Retina (tissue), 1 donor: ENCODE measurements at regions not wholly inside any gene's neighbourhood (a gene's known extent, or its start where the extent isn't known, plus 50 kb on each side); places are given as distances from the start of the nearest gene placed in this dataset.

Experiments used
- DNase-seq: peaks from one replicate; pipeline ENCODE4 v3.0.0-alpha.2; 2016

DNA sequence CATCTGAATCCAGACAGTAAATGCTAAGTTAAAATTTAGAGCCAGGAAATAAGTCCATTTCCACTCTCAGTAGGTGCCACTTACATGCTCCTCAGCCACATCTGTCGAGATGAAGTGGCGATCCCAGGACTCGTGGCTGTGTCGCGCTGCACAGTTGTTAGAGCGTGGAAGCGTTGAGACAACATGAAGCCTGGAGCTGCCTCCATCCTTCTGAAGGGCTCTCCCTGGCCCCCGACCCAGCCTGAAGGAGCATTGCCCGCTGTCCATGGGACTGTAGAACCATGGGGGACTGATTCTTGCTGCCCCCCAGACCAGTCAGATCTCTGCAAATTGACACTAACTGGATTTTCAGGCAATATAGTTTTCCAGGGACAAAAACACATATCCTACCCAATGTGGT is 58.9 kb downstream of the IRX1 start:
- DNase-seq = no peak

DNA sequence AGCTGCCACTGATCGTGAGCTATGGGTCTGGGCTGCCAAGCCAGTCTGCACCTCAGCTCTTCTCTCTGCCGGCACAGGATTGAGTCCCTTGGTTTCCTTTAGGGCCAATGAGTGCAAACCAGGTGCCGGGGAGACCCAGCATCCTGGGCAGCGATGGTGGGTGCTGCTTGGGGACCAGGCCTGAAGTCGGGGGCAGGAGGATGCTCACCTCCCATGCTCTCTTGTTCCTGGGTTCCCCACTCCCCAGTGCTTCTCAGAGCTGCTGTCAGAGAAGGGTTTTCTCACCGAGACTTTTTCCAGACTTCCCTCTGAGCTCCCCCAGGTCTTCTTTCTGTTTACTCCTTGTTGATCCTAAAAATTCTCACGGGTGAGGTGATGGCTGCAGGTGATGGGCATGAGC is 61.2 kb downstream of the IRX1 start:
- no peak for DNase-seq

DNA sequence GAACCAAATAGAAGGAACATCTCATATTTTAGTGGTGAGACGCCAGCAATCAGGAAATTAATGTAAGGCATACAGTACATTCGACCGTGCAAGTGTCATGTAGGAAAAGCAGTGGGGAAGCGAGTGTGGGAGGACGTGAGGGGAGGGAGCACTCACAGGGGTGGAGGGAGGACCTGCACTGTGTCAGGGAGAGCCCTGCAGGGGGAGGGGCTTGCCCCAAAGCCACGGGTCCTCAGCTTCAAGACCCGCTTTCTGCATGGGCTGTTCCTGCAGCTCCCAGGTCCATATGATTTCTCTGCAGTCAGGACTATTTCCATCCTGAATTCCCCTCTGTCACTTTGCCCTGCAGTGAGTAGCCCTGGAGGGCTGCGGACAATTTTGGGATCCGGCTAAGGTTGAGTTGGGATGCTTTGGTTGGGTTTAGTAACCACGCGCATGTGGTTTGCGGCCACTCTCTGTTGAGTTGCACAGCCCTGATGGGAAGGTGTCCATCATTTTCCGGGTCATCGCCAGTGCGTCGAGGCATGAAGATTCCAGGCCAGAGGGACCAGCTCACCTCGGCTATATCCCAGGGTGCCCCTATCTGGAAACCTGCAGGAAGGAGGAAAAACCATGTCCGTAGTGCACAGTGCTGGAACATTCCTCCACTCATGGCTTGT is 61.9 kb downstream of the IRX1 start:
- DNase-seq = no peak

DNA sequence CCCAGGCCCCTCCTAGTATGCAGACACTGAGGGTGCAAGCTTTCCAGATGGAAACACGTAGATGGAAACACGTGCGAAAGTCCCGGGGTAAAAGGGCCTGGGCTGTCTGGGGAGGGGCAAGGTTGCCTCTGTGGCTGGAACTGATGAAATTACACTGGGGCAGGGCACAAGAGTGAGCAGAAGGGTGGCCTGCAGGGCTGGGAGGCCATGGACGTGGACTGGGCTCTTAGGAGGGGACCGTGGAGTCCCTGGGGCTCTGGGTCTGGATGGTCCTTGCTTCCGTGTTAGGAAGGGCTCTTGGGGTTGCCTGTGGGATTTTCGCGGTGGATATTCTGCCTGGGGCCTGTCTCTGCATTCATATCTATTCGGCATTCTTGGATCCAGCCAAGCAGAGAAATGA is 63.3 kb downstream of the IRX1 start:
- DNase-seq = no peak

DNA sequence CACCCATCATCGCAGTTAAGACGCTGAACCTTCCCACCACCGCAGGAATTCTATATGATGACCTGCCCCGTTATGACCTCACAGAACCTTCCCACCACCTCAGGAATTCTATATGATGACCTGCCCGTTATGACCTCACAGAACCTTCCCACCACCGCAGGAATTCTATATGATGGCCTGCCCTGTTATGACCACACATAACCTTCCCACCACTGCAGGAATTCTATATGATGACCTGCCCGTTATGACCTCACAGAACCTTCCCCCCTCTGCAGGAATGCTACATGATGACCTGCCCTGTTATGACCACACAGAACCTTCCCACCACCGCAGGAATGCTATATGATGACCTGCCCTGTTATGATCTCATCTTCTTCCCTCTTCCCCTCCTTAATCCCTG is 64.3 kb downstream of the IRX1 start:
- no peak for DNase-seq

DNA sequence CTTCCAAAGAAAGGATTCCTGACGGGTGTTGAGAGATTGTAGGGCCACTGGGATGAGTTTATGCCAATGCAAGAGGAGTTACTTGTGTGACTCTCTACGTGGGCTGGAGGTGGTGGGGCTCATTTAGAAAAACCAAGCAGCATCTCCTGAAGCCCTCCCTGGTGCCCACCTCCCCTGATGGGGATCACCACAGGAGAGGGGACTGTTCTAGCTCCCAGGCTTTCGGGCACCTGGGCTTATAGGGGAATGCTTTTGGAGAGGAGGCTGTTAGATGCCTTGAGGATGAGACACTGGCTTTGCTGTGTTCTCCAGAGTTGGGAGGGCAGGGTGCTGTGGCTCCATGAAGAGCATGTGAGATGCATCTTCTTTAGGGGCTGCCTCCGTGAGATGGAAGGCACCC is 65.0 kb downstream of the IRX1 start:
- no peak for DNase-seq

DNA sequence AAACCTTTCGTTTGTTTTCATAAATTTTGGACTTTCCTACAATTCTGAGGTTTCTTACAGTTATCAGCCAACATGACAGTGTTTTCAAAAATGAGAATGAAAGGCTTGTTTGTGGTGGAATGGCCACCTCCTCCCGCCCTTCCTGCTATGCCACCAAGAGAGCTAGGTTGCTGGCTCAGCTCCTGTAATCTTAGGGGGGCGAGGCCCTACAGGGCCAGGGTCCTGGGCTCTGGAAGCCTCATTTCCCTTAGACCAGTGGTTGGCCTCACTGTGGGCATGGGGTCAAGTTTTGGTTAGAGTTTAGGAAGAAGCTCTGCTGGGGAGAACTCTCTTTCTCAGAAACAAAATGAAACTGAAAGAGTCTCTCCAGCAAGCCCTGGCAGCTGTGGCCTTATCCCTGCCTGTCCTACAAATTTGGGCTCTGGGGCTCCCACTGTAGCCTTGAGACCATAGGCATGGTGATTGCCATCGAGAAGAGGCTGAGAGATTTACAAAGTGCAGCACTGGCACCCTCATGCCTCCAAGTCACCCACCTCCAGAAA is 66.2 kb downstream of the IRX1 start:
- DNase-seq = no peak

DNA sequence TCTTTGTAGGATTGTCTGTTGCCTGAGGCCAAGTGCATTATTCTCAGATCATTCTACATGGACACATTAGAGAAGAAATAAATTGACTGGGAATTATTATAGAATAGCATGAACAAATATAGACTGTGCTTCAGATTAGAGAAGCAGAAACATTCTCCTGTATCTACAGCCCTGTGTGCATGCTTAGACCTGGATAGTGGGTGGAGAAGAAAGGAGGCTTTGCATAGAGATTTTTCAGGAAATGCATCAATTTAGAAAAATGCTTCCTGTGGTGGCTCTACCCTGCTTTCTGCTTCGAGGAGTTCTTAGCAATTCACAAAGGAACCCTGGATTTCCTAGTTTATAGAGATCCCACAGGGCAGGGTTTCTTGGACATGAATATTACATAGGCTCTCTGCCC is 66.7 kb downstream of the IRX1 start:
- no peak for DNase-seq

DNA sequence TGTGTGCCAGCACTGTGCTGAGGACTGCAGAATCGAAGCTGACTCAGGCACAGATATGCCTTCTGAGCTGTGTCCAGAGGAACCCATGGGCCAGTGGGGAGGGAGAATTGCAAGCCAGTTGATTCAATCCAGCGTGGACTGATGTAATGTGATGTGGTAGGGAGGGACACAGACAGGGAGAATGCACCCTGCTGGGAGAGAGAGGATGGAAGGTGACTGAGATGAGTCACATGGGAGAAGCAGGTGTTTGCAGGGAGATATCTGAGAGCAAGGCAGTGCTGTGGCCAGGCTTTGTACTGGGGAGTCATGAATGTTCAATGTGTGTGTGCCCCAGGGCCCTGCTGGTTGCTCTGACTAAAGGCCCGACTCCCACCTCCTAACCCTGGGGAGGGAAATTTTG is 75.7 kb downstream of the IRX1 start:
- no peak for DNase-seq

DNA sequence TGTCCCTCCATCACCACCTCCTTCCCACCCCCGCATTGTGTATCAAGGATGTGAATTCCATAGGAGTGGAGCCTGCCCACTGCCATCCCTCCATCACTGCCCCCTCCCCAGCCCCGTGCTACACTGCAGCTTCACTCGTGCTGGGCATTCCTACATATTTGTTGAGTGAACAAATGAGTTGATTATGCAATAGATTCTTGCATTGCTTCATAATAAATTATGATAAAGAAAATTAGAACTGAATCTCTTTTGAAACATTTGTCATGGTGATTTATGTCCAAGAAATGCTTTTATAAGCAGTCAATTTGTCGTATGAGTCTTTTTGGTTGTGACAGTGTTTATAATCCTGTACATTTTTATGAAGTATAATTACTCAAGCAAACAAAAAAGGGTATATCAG is 83.2 kb downstream of the IRX1 start:
- DNase-seq = no peak

DNA sequence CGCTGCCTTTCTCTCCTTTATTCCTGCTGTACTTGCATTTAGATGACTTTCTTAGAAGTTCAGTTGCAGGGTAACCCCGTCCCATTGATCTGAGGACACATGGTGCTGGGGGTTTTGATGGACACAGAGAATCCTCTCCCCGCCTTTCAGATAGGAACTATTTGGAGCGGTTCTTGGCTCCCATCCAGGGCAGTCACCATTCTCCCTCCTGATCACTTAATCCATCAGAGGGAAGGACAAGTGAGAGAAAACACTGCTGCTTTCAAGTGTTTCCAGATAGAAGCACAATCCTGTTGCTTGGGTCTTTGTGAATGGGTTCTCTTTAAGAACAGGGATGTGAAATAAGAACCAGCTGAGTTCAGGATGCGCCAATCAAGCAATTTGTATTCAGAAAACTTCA is 85.2 kb downstream of the IRX1 start:
- DNase-seq = no peak

DNA sequence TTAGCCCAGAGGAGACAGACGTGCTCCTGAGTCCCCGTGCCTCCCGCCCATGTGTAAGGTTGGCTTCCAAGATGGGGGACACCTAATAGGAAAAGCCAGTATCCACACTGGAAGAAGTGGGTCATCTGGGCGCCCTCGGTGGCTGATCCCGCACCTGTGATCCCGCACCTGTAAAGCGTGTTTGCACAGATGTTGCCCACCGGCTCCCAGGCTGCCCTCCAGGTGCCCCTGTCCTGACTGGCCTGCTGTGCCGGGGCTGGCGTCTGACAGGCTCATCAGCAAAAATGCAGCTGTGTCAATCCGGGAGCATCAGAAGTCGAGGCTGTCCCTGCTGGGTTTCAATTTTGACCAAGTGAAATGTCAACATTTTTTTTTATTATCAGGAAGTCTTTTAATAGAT is 88.5 kb downstream of the IRX1 start:
- DNase-seq = no peak

DNA sequence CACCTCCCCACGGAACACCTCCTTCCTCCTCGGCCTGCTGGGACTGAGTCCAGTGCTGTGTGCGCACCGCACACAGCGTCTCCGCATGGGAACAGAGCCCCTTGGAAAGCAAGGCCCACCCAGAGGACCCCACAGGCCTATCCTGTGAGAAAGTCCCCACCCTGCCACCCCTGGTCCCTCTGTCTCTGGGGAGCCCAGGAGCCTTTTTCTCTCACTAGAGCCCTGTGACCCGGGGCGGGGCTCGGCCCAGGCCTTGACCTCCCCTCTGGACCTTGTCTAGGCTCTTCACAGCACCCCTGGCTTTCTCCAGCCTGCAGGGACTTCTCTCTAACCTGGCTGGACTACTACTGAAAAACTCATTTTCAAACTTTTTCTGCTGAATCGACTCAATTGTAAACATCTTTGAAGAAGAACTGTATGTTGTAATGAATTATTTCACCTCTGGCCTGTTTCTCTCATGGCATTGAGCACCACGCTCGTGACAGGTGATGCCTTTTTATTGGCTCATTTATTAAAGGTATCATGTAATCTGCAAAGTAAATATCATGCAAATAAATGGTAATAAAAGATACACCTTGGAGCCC is 89.2 kb downstream of the IRX1 start:
- no peak for DNase-seq

DNA sequence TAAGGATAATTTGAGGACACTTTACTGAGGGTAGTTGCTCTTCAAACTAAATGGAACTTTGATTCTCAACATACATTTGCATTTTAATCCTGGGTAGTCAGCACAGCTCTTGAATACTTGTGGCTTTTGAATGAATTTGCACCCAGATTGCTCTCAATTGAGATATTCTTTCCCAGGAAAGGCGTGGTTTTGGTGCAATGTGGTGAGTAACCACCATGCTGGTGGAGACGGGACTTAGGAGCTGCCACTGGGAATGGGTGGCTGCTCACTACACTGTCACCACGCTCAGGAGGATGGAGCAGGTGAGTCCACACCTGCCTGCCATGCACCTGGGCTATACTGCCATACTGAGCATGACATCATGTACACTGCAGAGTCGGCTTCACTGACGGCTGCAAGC is 99.2 kb downstream of the IRX1 start:
- DNase-seq = no peak

DNA sequence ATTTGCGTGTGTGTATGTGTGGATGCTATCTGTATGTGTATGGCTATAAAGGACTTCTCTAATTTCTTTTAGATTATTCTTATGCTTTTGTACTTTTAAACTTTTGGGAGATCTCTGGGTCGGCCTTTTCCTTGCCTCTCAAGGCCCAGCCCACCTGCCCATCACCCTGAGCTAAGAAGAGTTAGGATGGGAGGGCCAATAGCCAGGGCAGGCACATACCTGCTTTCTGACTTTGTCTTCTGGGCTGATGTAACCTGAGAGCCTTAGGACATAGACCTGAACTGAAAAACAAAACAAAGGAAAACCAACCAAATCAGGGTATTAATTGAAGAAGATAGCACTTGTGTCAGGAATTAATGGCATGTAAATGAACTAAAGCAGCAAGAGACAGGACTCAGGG is 100.2 kb downstream of the IRX1 start:
- no peak for DNase-seq

DNA sequence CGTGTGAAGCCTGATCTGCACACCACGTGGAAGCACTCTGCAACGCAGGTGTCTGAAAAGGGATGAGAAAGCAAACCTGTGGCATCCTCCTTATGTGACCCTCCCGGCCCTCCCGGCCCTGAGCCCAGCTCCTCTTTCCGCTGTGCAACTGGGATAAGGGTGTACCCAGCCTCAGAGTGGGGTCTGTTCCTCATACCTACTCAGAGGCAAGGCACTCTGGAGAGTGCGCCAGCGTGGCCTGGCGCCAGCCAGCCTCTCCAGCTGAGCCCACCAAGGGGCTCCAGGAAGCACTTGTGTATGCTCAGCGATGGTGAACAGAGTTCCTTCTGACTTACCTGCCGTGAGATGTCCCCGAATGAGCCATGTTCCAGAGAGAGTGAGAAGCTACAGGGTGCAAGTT is 102.8 kb downstream of the IRX1 start:
- no peak for DNase-seq

DNA sequence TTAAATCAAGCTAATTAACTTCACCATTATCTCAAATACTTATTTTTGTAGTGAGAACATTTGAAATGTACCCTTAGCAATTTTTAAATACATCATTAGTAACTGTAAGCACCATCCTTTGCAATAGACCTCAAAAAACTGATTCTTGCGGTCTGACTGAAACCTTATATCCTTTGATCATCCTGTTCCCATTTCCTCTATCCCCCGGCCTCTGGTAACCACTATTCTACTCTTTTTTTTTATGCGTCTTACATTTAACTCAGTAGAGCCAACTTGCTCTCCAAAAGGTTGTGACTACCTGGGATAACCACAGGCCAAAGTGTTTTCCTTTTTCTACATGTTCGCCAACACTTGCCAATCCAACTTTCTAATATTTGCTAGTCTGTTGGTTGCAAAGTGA is 106.1 kb downstream of the IRX1 start:
- no peak for DNase-seq

DNA sequence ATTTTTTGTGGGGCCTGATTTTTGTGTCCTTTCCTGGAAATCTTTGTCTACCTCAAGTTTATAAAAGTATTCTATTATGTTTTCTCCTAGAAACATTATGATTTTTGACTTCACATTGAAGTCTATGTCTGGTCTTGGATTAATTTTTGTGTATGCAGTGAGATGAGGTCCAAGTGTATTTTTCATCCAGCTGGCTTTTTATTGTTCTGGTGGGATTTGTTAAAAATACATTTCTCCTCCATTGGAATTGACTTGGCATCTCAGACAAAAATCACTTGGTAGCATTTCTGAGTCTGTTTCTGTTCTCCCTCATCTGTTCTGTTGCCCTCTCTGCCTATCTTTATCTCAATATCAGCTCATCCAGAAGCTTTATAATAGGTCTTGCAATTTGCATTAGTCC is 109.0 kb downstream of the IRX1 start:
- DNase-seq = no peak

DNA sequence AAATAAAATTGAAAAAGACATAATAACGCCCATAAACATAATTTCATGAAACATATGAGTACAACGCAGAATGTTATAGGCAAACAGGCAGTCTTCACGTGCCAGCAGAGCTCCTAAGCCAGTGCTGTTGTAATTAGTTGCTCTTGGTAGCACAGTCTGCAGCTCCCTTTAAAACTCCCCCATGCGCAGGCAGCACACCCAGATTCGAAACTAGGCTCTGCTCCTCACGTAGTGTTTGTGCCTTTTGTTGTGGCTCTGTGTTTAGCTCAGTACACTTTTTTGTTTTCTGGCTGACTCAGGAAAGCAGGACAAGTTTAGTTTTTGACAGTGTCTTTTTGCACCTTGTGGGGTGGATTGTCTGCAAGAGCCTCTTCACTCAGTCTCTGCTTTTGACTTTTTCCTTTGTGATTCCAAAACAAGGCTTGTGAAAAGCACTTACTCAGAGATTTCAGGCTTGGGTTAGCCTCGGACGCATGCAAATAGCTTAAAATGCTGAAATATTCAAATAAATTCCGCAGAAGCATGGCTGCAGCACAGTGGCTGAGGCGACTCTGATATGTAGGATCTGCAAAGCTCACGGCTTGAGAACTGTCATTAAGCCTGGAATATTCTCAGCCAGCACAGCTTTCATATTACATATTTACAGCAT is 113.6 kb downstream of the IRX1 start:
- peak; percentile 38 for DNase-seq

DNA sequence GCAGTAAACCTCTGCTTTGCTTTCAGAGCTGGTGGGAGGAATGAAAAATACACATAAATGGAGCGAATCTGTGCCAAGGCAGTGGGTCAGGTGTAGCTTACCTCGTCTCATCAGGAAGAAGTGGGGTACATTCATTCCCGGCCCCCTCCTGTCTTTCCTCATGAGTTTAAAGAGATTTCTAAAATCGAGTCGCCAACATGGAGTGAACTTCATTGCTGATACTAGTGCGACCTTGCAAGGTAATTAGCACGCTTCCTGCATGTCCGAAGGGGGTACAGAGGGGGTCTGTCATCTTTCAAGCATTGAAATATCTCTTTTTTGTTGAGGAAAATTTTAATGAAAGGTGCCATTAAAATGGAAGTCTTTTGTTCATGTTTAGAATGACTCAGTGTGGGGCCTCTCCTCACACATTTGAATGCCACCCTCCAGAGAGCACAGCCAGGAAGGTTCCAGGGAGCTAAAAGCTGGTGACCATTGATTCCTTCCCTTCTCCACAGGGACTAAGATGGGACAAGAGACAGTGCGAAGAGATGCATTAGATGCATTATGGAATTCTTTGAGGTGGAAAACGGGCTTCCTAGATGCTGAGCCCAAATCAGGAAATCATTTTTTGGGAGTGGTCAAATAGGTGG is 114.2 kb downstream of the IRX1 start:
- DNase-seq = peak; percentile 24

DNA sequence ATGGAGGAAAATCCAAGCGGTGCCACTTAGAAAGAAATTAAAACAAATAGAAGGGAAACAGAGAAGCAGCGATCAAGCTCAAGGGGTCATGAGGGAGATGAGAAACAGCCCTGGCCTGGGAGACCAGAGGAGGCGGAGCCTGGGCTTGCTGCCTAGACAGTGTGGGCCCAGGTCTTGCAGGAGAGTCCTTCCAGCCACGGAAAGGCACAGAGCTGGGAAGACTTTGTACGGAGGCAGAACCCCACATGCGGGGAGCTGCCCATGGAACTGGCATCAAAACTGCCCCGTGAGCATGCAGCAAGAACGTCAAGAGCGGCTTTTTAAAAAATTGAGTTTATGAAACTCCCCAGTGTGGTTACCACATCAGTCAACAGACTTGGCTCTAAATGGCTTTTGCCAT is 119.4 kb downstream of the IRX1 start:
- DNase-seq = no peak

DNA sequence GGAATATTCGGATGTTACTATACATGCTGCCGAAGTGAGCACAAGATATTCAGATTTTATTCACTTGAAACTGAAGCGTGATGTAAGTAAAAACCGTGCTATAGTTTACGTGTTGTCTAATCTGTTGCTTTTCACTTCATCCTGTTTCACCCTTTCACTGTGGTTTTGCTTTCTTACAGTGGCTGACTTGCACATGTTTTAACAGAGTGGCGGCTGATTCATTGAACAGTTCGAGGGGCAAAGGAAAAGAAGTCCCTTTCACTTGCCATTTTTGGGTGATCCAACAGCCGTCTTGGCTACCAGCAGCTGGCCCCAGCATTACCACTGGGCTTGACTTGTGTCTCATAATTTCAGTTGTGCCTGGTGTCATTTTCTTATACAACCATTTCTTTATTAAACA is 134.0 kb downstream of the IRX1 start:
- DNase-seq = no peak

DNA sequence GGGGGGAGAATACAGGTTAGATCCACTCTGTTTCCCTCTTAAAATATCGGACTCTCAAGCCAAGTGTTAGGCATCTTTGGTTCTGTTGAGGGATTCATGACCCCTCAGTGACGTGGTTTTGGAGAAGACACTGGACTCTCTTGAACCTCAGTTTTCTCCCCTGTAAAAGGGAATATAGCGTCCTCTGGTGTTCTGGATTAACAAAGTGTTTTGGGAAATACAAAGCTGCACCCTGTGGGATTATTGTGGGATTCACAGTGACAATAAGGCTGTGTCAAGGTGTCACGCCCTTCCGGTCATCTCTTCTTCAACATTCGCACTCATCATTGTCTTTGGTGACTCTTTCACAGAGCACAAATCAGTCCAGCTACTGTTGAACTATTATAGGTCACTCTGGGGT is 139.0 kb downstream of the IRX1 start:
- no peak for DNase-seq

DNA sequence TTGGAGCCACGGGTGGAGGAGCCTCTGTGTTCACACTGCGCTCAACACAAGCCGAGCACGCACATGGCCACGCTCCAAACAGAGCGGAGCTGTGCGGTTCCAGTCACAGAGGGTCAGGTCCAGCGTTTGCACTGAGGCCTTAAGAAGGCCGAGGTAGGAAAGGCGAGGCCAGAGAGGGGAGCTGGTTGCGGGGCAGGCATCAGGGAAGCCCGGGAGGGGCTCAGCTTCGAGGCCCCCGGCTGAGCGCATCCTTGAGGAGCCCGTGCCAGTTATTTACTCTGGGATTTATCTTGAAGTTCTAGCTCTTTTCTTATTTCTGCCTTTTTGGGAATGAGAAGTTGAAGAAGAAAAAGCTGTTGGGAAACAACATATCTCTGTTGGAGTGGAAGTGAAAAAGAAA is 140.8 kb downstream of the IRX1 start:
- no peak for DNase-seq
